Non-pigmented ciliary epithelial cell (primary cell): ENCODE measurements at regions not wholly inside any gene's neighbourhood (a gene's known extent, or its start where the extent isn't known, plus 50 kb on each side); places are given as distances from the start of the nearest gene placed in this dataset.

ENCODE experiments used
- DNase-seq: peaks from one replicate; pipeline ENCODE4 v3.0.0-alpha.2; 2010; ENCODE audit warnings: low read depth

DNA sequence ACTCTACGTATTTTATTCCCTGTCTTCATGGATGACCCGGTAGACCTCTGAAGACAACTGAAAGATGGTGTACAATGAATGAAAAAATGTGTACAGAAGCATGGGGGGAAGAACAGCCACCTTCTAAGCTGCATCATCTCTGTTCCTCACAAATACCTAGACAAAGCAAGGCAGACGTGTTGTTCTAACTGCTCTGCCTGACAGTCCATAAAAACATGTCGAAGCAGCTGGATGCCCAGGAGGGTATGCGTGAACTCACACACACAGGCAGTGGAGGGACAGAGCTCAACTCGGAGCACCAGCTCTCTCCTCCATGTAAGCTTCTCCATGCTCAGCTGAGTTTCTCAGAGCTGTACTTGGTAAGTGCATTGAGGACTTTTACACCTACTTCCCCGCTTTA is 327.4 kb downstream of the CTTN start:
- DNase-seq: no peak

DNA sequence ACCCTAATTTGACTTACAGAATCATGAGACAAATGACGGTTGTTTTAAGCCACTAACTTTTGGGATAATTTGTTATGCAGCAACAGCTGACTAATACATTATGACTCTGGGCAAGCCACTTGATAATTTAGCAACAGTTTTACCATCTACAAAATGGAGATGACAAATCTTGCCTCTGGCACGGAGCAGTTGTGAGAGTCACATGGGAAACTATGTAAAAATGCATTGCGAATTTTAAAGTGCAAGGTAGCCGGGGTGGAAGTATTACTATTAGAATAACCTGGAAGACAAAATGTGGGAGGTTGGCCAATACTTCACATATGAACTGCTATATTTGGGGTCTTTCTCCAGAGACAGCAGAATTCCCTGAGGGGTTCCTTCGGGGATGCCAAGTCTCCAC is 328.7 kb downstream of the CTTN start:
- DNase-seq: no peak

DNA sequence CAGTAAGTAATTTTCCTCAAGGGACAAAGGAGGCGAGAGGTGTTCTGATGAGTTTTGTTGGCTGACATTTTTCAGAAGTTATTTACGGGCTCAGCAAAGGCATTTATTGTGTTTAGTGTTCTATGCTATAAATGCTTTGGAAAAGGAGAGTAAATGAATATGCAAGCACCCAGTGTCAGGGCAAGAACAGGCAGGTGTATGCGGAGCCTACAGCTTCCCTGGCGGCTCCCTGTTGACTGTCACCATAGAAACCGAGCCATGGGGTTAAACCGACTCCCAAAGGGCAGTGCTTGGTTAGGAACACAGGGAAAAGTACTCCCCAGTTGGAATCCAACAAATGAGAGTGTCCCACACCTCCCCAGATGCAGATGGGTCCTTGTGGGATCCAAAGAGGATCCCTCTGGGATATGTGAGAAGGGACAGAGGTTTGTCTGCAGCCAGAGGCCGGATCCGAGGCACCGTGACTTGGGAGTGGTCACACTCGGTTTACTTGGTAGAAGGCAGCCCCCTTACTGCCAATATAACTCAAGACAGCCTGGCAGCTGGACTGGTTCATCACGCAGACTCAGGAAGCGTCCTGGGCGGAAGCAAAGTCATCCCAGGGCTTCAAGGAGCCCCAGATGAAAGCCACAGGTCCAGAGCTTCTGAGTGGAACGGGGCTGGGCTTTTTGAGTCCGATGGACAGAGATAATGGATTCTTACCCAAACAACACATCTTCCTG is 329.7 kb downstream of the CTTN start:
- no peak for DNase-seq

DNA sequence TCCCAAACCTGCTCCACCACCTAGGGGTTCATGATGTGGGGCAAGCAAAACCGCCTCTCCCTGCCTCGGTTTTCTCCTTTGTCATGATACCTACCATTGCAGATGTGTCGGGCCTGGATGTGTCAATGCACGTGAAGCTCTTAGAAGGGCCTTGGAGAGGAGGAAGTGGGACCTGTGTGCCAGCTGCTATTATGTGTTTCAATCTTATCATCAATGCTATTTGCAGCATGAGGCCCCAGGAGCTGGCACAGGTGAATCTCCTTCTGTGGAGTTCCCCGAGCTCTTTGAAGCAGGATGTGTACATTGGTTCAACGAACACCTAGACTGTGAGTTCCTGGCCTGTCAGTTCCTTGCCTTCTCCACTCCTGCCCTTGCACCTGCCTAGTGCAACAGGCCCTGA is 331.6 kb downstream of the CTTN start:
- DNase-seq: no peak

GRCh38 chr11:70730411-70730810 is 332.1 kb downstream of the CTTN start:
- DNase-seq: no peak

- DNase-seq: no peak
Measured at GRCh38 chr11:70731271-70732022, 333.1 kb downstream of the CTTN start.

GRCh38 chr11:70732023-70732880 is 333.9 kb downstream of the CTTN start:
- no peak for DNase-seq

- no peak for DNase-seq
Measured at GRCh38 chr11:70732881-70733196, 334.5 kb downstream of the CTTN start.

- DNase-seq: no peak
Measured at GRCh38 chr11:70733327-70734325, 335.3 kb downstream of the CTTN start.

DNA sequence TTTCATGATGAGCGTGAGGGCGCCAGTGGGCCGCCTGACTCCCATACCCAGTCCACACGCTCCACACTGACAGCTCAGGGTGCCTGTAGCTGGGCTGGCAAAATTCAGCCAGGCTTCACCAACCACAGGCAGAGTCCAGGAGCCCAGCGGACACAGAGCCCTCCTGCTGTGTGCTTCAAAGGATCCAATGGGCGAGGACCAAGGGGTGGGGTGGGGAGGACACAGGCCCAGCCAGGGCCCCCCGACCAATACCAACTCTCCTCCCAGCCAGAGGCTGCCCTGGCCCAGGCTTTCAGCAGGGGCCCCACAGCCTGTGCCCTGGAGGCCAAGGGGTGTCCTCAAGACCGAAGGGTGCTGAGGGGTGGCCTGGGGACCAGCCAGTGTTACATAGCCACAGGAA is 336.1 kb downstream of the CTTN start:
- DNase-seq: no peak

DNA sequence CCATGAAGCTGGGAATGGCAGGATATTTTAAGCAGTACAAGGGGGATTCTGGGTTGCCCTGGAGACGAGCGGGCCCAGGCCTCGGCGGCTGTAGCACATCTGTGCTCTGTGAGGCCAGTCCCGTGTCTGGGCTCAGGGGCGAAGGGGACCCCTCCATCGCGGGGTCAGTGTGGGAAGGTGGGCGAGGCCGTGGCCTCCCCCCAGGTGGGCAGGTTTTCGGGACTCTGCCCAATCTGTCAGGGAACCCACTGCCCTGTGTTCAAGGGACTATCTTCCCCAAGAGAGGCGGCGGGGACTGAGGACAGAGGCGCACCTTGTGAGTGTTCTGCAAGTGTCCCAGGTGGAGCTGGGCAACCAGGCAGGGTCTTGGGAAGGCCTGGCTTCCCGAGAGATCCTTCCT is 336.6 kb downstream of the CTTN start:
- no peak for DNase-seq

DNA sequence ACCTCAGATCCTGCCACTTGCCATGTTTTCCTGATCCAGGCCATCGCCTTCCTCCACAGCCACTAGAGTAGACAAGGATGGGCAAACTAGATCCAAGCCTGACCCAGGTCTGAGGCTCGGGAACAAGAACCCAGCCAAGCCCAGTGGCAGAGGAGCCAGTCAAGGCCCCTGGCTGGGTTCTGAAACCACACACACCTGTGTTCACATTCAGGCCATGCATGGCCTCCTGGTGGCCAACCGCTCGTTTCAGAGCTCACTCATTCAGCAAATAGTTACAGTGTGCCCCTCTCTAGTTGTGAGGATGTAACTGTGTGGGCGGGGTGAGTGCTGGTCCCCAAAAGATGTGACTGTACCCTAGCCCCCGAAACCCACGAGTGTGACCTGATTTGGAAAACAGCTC is 337.6 kb downstream of the CTTN start:
- DNase-seq: no peak

DNA sequence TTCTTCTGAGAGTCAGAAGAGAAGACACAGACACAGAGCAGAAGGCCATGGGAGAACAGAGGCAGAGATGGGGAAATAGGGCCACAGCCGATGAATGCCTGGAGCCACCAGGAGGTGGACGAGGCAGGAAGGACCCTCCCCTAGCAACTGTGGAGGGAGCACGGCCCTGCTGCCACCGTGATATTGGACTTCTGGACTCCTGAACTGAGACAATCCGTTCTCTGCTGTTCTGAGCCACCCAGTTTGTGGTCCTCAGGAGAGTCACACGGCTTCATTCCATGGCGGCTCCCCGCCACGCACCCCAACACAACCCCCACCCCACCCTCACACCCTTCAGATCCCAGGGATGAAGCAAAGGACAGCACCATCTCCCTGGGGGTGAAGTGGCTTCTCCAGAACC is 338.1 kb downstream of the CTTN start:
- DNase-seq: no peak

DNA sequence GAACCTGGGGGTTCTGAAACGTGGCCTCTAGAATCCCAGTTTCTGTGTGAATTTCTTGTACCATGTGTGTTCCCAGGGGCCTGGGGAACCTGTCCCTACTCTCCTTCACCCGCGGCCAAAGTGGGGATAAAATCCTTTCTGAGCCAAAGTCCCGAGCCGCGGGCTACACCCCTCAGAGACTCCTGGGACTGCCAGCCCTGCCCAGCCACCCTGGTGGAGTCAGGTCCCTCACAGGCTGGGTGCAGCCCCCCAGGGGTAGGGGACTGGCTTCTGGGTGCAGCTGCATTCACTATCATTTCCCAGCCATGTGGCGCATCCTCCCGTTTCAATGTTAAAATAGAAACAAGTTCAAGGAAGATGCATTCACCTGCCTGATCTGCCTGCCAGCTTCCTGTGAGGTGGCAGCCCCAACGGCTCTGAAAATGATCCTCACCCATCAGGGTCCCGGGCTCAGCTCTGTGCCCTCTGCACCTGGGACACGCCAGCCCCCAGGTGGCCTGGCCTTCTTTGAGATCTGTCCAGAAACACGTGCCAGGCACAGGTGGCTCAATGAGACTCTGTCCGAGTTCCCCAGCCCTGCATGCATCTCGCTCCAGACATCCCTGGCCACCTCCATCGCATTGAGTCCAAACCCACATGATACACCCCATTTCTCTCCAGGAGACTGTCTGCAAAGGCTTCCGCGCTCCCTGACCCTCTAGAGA is 338.8 kb downstream of the CTTN start:
- no peak for DNase-seq

- no peak for DNase-seq
Measured at GRCh38 chr11:70737816-70738630, 339.7 kb downstream of the CTTN start.

GRCh38 chr11:70738661-70739060 is 340.3 kb downstream of the CTTN start:
- DNase-seq: no peak

DNA sequence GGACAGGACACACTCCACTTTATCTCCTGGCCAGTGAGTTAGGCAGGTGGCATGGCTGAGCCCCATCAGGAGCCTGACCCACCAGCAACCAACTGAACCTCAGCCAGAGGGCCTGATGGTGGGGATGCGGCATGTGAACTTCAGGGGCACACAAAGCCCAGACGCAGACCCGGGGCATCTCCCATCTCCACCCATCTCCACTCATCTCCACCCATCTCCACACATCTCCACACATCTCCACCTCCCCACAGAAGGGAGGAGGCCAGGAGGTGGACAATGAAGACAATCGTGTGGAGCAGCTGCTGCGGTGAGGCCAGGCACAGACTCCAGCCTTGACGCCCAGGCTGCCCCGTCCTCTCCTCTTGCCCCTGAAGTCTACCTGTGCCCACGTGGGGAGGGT is 340.8 kb downstream of the CTTN start:
- DNase-seq: no peak

DNA sequence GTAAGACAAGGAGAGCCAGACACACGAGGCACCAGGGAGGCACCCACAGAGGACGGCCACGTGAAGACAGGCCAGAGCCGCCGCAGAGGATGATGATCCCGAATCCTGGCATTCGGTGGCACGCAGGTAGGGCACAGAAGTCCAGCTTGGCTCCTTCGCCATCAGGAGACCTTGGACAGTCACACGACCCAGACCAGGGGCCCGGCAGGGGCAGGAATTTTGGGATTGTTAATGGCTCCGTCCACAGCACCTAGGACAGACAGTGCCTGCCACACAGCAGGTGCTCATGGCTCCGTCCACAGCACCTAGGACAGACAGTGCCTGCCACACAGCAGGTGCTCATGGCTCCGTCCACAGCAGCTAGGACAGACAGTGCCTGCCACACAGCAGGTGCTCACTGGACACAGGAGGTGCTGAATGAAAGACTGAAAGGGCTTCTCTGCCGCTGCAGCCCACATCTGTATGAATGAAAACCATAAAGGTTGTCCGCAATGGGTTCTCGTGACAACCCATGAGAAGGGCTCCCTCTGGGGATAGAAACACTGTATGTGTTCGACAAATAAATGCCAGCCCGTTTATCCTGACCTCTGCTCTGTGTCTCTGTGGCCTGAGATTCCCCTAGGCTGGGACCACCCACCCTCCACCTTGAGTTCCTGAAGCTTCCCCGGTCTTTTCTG is 341.6 kb downstream of the CTTN start:
- no peak for DNase-seq

DNA sequence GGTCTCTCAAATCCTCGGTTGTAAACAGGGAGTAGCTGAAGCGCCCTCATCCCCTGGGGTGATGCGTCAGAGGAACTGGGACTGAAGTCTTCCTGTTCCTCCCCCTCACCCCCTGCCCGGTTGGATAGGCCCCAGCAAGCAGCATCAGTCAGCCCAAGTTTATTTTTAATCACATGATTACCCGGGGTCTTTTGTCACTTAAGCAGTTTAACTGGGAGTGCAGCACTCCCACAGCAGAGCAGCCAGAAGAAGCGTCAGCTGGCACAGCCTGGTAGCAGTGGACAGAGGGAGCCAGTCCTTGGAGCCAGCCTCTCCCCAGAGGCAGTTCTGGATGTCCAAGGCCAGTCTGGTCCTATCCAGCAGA is 342.1 kb downstream of the CTTN start:
- DNase-seq: no peak

- no peak for DNase-seq
Measured at GRCh38 chr11:70741085-70741484, 342.8 kb downstream of the CTTN start.
